ENCODE measurements at regions not wholly inside any gene's neighbourhood (a gene's known extent, or its start where the extent isn't known, plus 50 kb on each side); places are given as distances from the start of the nearest gene placed in this dataset.

GRCh38 chr22:23376256-23376655 is 195.9 kb downstream of the BCR start:
- DNase-seq = no peak

GRCh38 chr22:23375031-23375827 is 194.9 kb downstream of the BCR start:
- DNase-seq = no peak

- DNase-seq = no peak
These were observed 193.3 kb downstream of the BCR start for GRCh38 chr22:23373601-23374000.

GRCh38 chr22:23370251-23370650 is 189.9 kb downstream of the BCR start:
- no peak for DNase-seq

- DNase-seq = no peak
These were observed 188.9 kb downstream of the BCR start for GRCh38 chr22:23369054-23369685.
